Lower leg skin (tissue), 3 donors: ENCODE measurements at regions not wholly inside any gene's neighbourhood (a gene's known extent, or its start where the extent isn't known, plus 50 kb on each side); places are given as distances from the start of the nearest gene placed in this dataset.

ENCODE experiments used
- POLR2A ChIP-seq, 2 donors: fragments of 450-650 bp; IDR thresholded peaks; one replicate each; pipeline ENCODE4 v1.6.1; 2016 to 2017; ENCODE audit warnings: antibody characterized with exemption in 2 of 2, mild to moderate bottlenecking in 1 of 2, moderate library complexity in 1 of 2
- TF ChIP-seq, protein P1 (sequence below), 3 donors: fragments of 450-650 bp; IDR thresholded peaks; one replicate each; pipeline ENCODE4 v1.5.1; 2016; ENCODE audit warnings: antibody characterized with exemption in 3 of 3, mild to moderate bottlenecking in 3 of 3, moderate library complexity in 2 of 3

DNA sequence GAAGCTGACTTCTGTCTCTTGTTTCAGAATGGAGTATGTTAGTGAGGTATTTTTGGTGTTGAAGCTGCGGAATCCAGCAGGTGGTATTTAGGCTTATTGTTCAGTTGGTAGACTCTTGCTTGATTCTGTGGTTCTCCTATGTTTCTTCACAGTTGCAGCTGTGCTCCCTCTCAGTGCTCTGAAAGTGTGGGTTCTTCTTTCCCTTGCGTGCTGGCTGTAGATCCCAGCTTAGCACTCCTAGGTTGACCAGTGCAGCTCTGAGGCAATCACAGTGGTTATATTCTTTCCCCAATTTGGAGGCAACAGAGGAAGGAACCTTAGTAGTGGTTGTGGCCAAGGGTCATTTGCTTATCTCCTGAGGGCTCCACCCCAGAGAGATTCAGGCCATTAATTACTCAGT, 269.2 kb upstream of the NRIP1 start:
- TF ChIP-seq, protein P1, sequence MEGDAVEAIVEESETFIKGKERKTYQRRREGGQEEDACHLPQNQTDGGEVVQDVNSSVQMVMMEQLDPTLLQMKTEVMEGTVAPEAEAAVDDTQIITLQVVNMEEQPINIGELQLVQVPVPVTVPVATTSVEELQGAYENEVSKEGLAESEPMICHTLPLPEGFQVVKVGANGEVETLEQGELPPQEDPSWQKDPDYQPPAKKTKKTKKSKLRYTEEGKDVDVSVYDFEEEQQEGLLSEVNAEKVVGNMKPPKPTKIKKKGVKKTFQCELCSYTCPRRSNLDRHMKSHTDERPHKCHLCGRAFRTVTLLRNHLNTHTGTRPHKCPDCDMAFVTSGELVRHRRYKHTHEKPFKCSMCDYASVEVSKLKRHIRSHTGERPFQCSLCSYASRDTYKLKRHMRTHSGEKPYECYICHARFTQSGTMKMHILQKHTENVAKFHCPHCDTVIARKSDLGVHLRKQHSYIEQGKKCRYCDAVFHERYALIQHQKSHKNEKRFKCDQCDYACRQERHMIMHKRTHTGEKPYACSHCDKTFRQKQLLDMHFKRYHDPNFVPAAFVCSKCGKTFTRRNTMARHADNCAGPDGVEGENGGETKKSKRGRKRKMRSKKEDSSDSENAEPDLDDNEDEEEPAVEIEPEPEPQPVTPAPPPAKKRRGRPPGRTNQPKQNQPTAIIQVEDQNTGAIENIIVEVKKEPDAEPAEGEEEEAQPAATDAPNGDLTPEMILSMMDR (IDR thresholded peaks at IDR 0.05): no peak
- TF ChIP-seq POLR2A (IDR thresholded peaks at IDR 0.05): no peak
